ENCODE measurements at regions not wholly inside any gene's neighbourhood (a gene's known extent, or its start where the extent isn't known, plus 50 kb on each side); places are given as distances from the start of the nearest gene placed in this dataset.

- Histone ChIP-seq H3K27me3 (ENCODE audit: control insufficient read depth, insufficient read depth, low read length) (no peaks in the 10 kb centered on the region), H3K36me3 (ENCODE audit: control insufficient read depth, insufficient read depth, low read length) (no peaks in the 10 kb centered on the region), H3K4me3 (ENCODE audit: low read depth, low read length) (no peak overlapping the region)
- DNase-seq (ENCODE audit: low read depth) (no peak), FAIRE-seq (no peak)
- no peak for TF ChIP-seq CTCF (IDR thresholded peaks at IDR 0.05; ENCODE audit: insufficient read depth, low read length, severe bottlenecking)
Observed at GRCh38 chr4:170724191-170724590, 634.4 kb upstream of the AADAT start.

GRCh38 chr4:170723171-170723570 is 633.4 kb upstream of the AADAT start:
- FAIRE-seq (no peak), DNase-seq (ENCODE audit: low read depth) (no peak)
- TF ChIP-seq CTCF (IDR thresholded peaks at IDR 0.05; ENCODE audit: insufficient read depth, low read length, severe bottlenecking) = no peak
- Histone ChIP-seq H3K4me3 (ENCODE audit: low read depth, low read length) (no peak overlapping the region), H3K27me3 (ENCODE audit: control insufficient read depth, insufficient read depth, low read length) (no peaks in the 10 kb centered on the region), H3K36me3 (ENCODE audit: control insufficient read depth, insufficient read depth, low read length) (no peaks in the 10 kb centered on the region)

- Histone ChIP-seq H3K36me3 (ENCODE audit: control insufficient read depth, insufficient read depth, low read length) (no peaks in the 10 kb centered on the region), H3K27me3 (ENCODE audit: control insufficient read depth, insufficient read depth, low read length) (no peaks in the 10 kb centered on the region), H3K4me3 (ENCODE audit: low read depth, low read length) (no peak overlapping the region)
- no peak for TF ChIP-seq CTCF (IDR thresholded peaks at IDR 0.05; ENCODE audit: insufficient read depth, low read length, severe bottlenecking)
- DNase-seq (ENCODE audit: low read depth) = no peak
- FAIRE-seq = no peak
Observed at GRCh38 chr4:170721812-170722373, 632.1 kb upstream of the AADAT start.

- no peaks in the 10 kb centered on the region for H3K27me3 ChIP-seq (ENCODE audit: control insufficient read depth, insufficient read depth, low read length)
- H3K4me3 ChIP-seq (ENCODE audit: low read depth, low read length) = no peak overlapping the region
- no peaks in the 10 kb centered on the region for H3K36me3 ChIP-seq (ENCODE audit: control insufficient read depth, insufficient read depth, low read length)
- DNase-seq (ENCODE audit: low read depth) (no peak), FAIRE-seq (no peak)
- TF ChIP-seq CTCF (IDR thresholded peaks at IDR 0.05; ENCODE audit: insufficient read depth, low read length, severe bottlenecking) = no peak
Observed at GRCh38 chr4:170716868-170717267, 627.1 kb upstream of the AADAT start.

- no peak for FAIRE-seq
- no peak overlapping the region for H3K4me3 ChIP-seq (ENCODE audit: low read depth, low read length)
- H3K36me3 ChIP-seq (ENCODE audit: control insufficient read depth, insufficient read depth, low read length) = no peaks in the 10 kb centered on the region
- DNase-seq (ENCODE audit: low read depth) = no peak
- H3K27me3 ChIP-seq (ENCODE audit: control insufficient read depth, insufficient read depth, low read length) = no peaks in the 10 kb centered on the region
- TF ChIP-seq CTCF (IDR thresholded peaks at IDR 0.05; ENCODE audit: insufficient read depth, low read length, severe bottlenecking) = no peak
Observed at GRCh38 chr4:170705907-170706306, 616.2 kb upstream of the AADAT start.

GRCh38 chr4:170700064-170700463 is 610.3 kb upstream of the AADAT start:
- TF ChIP-seq CTCF (IDR thresholded peaks at IDR 0.05; ENCODE audit: insufficient read depth, low read length, severe bottlenecking) = no peak
- Histone ChIP-seq H3K4me3 (ENCODE audit: low read depth, low read length) (no peak overlapping the region), H3K27me3 (ENCODE audit: control insufficient read depth, insufficient read depth, low read length) (no peaks in the 10 kb centered on the region), H3K36me3 (ENCODE audit: control insufficient read depth, insufficient read depth, low read length) (no peaks in the 10 kb centered on the region)
- no peak for FAIRE-seq
- DNase-seq (ENCODE audit: low read depth) = no peak

All from bronchial epithelial cell (primary cell).